SK-N-MC (cell line): ENCODE measurements at regions not wholly inside any gene's neighbourhood (a gene's known extent, or its start where the extent isn't known, plus 50 kb on each side); places are given as distances from the start of the nearest gene placed in this dataset.

ENCODE experiments used
- EZH2 ChIP-seq: fragments of 200-600 bp; sonication (generic); IDR thresholded peaks from one replicate; pipeline ENCODE4 v1.6.1; 2017; ENCODE audit warnings: antibody characterized with exemption
- POLR2AphosphoS5 ChIP-seq: IDR thresholded peaks from 2 replicates; pipeline ENCODE4 v1.6.1; 2012; ENCODE audit warnings: mild to moderate bottlenecking, low read depth, low read length, borderline replicate concordance

- no peak for TF ChIP-seq POLR2AphosphoS5
- no peak for TF ChIP-seq EZH2
These were observed 77.6 kb upstream of the PPP1R3A start for GRCh38 chr7:113996405-113996804.
